Glomerular visceral epithelial cell (primary cell): ENCODE measurements at regions not wholly inside any gene's neighbourhood (a gene's known extent, or its start where the extent isn't known, plus 50 kb on each side); places are given as distances from the start of the nearest gene placed in this dataset.
"Not testable (repeated sequence)": the region's sequence is repeated elsewhere in the genome, so short reads cannot be mapped to it uniquely, and the experiment has no call there.

ENCODE experiments used
- DNase-seq: peaks from one replicate; pipeline ENCODE4 v3.0.0-alpha.2; 2016; ENCODE audit errors: extremely low spot score

DNA sequence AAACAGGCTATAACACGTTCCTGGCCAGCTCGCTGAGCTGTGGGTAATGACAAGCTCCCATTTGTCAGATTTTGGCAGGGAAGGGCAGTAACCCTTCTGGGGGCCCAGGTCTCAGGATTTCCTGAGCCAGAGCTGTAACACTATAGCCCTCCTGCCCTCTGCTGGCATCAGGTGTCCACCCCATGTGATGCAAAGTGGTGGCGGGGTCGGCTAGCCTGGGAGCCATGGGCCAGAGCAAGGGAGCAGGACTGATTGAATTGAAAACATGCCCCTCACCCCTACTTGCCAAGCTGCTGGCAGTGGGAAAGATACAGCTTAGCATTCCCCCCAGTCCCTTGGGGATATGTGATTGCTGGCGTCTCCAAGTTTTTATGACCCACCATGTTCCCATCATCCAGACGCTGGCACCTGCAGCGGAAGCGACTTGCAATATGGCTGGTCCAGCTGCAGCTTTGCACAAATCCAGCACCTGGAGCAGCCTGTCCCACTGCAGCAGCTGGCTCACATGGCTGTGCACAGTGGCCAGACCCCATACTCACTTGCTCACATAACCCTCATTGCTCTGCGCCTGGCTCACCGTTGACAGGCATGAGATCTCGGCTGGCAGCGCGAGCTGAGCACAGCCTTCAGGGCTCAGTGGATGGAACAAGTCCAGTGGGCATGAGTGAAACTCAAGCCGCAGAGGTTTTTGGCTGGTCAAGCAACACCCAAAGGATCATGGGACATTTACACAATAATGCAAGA is 1147.8 kb downstream of the JRKL start:
- DNase-seq = no peak

- DNase-seq = no peak
These were observed 1154.6 kb downstream of the JRKL start for GRCh38 chr11:97544431-97544830.

DNA sequence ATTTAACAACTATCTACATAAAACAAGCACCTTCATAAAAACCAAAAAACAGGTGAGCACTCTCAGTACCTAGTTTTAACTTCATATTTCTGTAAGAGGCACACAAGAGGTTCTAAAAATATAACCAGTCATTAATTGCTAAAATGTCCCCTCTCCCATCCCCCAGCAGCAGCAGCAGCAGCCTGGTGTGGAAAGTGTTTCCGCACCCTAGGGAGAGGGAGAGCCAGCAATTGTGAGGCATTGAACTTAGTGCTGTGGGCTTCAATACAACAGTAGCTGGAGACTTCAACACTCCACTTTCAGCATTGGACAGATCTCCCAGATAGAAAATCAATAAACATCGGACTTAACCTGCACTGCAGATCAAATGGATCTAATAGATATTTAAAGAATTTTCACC is 1158.5 kb downstream of the JRKL start:
- no peak for DNase-seq

- no peak for DNase-seq
These were observed 1167.6 kb downstream of the JRKL start for GRCh38 chr11:97557399-97557798.

DNA sequence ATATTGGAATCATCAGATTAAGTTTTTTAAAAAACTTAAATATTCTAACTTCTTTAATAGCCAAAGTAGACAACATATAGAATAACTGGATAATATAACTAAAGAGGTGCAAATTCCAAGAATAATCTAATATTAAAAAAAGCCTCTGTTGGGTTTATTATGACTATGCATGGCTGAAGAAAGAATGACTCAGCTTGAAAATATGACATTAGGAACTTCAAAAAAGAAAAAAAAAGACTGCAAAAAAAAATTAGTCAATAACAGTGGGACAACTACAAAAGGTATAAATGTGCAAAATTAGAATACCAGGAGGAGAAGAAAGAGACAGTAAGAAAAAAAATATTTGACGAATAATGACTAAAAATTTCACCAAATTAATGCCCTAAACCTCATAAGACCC is 1178.0 kb downstream of the JRKL start:
- DNase-seq = peak; percentile 7

- DNase-seq = no peak
These were observed 1180.8 kb downstream of the JRKL start for GRCh38 chr11:97570636-97571035.

- DNase-seq = not testable (repeated sequence)
These were observed 1184.0 kb downstream of the JRKL start for GRCh38 chr11:97573771-97574170.

DNA sequence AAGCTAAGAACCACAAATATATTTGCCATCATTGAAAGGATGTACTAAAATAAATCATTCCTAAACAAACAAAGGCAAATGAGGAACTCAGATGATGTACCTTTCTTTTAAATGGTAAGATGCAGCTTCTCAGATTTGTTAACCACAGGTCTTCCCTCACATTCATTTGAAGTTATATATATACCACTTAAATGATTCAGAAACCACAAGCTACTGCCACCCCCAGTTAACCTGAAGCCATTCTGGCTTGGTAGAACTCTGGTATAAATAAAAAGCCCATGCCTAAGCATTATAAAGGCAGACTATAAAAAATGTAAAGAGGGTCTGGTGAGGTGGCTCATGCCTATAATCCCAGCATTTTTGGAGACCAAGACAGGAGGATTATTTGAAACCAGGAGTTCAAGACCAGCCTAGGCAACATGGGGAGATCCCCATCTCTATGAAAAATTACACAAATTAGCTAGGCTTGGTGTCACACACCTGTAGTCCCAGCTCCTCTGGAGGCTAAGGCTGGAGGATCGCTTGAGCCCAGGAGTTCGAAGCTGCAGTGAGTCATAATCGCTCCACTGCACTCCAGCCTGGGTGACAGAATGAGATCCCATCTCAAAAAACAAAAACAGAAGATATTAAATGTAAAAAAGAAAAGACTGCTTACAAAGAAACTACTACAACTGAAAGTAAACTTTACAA is 1185.3 kb downstream of the JRKL start:
- peak; percentile 59 for DNase-seq

DNA sequence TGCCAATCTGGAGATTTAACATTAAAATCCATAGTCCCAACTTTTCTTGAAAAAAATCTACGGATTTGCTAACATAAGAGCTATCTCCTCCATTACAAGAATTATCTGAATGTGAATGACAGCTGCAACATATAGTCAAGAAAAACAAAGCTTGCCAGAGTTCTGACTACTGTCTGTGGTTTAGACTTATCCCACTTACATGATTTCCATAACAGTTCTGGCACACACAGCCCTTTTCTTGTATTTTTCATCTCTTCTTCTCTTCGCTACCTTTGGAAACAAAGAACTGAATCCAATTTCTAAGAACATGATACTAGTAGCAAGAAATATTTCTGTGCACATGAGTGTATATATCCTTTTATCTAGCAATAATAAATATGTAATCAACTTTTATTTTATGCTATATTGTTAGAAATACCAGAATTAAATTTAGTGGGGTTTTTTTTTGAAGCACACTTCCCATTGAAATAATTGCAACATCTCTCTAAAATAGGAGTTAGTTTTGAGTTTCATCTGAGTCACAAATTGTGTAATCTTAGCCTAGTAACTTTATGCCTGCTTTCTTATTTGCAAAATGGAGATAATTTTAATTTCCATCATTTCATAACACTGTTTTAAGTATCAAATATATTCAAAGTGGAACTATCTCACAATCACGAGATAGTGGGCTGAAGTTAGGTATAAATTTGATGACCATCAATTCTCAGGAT is 1217.6 kb downstream of the JRKL start:
- no peak for DNase-seq

DNA sequence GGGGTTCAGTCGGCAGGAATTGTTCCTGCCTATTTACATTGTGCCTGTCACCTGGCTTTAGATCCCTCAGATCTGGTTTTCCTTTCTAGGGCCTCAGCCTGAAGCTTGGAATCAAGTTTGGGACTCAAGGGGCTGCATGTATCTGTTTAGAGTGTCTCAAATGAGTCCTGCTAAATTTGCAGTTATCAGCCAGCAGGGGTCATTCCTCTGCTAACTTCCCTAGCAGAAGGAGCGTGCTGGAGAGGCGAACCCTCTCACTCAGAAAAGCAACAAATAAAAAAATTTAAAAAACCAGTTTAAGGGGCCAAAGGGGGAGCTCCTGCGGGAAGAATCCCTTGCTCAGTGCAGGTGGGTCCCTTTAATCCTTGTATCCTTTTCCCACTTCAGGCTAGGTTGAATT is 1220.2 kb downstream of the JRKL start:
- DNase-seq = no peak

- no peak for DNase-seq
These were observed 1221.0 kb downstream of the JRKL start for GRCh38 chr11:97610854-97611253.

DNA sequence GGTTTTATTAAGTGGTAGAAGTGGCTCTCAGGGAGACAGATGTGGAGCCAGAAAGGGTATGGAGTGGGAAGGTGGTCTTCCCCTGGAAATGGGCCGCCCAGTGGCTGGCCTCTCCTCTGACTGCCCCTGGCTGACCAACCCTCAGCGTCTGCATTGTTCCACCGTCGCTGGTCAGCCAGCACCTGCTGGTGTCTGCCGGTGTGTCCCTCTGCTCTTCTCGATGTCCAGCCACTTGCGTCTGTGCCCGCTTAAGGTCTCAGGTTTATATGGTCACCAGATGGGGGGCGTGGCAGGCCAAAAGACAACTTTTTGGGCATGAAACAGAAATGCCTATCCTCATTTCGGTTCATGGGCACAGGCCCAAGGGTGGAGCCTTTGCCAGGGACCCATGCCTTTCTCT is 1221.5 kb downstream of the JRKL start:
- DNase-seq = no peak

DNA sequence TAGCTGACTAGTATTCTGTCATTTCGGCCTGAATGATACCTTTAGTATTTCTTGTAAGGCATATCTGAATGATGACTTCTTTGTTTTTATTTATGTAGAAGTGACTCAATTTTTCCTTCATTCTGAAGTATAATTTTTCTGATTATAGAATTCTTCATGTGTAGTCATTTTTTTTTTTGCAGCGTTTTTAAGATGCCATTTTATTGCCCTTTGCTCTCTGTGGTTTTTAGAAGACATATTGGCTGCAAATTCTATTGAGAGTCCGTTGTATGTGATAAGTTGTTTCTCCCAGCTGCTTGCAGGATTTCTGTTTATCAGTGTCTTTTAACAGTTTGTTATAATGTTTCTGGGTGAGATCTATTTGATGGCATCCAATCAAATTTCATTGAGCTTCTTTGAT is 1224.8 kb downstream of the JRKL start:
- DNase-seq = no peak

DNA sequence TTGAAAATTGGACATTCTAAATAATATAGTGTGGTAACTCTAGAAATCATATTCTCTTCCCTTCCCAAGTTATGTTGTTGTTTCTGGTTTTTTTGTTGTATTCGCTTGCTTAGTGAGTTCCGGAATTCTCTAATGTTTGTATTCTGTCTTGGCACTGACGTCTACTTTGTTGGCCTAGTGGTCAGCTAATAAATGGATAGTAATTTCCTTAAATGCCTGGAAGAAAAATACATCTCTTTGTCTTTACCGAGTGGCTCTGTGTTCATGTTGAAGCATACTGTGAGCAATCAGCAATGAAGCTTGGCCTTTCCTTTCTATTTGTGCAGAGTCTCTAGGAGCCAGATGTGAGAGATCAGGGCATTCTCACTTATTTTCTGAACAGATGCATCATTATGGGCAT is 1225.7 kb downstream of the JRKL start:
- no peak for DNase-seq

- no peak for DNase-seq
These were observed 1227.2 kb downstream of the JRKL start for GRCh38 chr11:97617031-97617430.

GRCh38 chr11:97620007-97620406 is 1230.2 kb downstream of the JRKL start:
- DNase-seq = no peak

GRCh38 chr11:97621282-97621681 is 1231.5 kb downstream of the JRKL start:
- DNase-seq = no peak

GRCh38 chr11:97622795-97623194 is 1233.0 kb downstream of the JRKL start:
- DNase-seq = no peak

DNA sequence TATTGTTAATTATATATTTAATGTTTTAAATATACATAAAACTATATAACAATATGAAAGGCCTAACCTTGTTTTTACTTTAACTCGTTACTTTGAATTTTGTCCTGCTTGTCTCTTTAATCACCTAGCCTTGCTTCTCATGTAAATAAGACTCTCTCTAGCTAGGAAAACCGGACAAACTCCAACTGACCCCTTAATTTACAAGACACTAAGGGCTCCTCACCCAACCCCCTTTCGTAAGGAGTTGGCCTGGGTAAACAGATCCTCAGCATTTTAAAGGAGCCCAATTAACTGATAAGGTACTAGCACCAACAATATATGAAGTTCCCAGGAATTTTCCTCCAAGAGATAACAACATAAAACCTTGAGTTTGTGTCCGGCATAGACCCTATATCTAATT is 1246.9 kb downstream of the JRKL start:
- not testable (repeated sequence) for DNase-seq

- DNase-seq = no peak
These were observed 1247.9 kb downstream of the JRKL start for GRCh38 chr11:97637701-97638100.

DNA sequence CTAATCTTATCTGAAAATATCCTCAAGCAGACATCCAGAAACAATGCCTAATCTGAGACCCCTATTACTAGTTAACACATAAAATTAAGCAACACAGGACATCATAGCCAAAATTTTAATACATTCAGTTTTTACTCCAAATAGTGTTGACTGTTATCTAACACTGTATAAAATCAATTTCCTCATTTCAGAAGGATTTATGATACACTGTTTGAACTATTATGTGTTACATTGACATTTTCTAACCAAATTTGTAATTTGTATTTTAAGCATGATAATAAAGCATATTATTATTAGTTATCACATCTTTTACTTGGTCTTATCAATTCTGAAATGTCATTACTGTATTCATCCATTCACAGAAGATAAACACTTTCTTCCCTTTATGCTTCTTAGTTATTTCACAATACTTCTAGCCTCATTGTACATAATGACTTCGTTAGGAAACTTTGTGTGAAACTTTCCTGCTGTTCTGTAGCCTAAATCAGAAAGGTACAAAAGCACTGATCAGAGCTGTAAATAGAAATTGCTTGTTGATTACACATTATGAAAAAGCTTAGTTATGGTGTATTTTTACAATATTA is 1248.9 kb downstream of the JRKL start:
- DNase-seq = no peak

GRCh38 chr11:97641988-97642387 is 1252.2 kb downstream of the JRKL start:
- no peak for DNase-seq

- no peak for DNase-seq
These were observed 1255.9 kb downstream of the JRKL start for GRCh38 chr11:97645736-97646135.
